GM12878 (cell line): ENCODE measurements at regions not wholly inside any gene's neighbourhood (a gene's known extent, or its start where the extent isn't known, plus 50 kb on each side); places are given as distances from the start of the nearest gene placed in this dataset.

Experiments
- ATAC-seq: fragments of 200-7000 bp; cut with Tn5 transposase; 3 replicates; pipeline ENCODE4 v1.9.1; 2020; ENCODE audit warnings: mild to moderate bottlenecking, moderate library complexity
- BruUV-seq: library from RNA; stranded (reverse); fragments of 400-500 nt; replicated peaks from 2 replicates; lab custom pipeline; 2021; lab: Mats Ljungman, UMichigan
- CTCF ChIA-PET: fragments of 300-600 bp; sonication (Branson Sonifier 250); formaldehyde crosslinking; extraction: SDS; loops from one replicate; lab custom pipeline; 2021; ENCODE audit warnings: inconsistent platforms; lab: Yijun Ruan, JAX
- POLR2A ChIA-PET: fragments of 350-600 bp; formaldehyde crosslinking; extraction: SDS; loops from one replicate; lab custom pipeline; 2021; ENCODE audit warnings: inconsistent platforms; lab: Charles Lee
- RAD21 ChIA-PET: fragments of 300-600 bp; sonication (Branson Sonifier 250); formaldehyde crosslinking; loops from one replicate; lab custom pipeline; 2023; ENCODE audit warnings: antibody characterized with exemption; ENCODE audit not compliant: unreplicated experiment; lab: Charles Lee
- SMC1A ChIA-PET: fragments of 300-600 bp; sonication (Branson Sonifier 250); formaldehyde crosslinking; loops from one replicate; lab custom pipeline; 2023; ENCODE audit not compliant: unreplicated experiment, uncharacterized antibody; lab: Charles Lee
- DNase-seq: peaks from one replicate; pipeline ENCODE4 v3.0.0-alpha.2; 2011; ENCODE audit warnings: low read depth, low spot score
- FAIRE-seq: peaks from 3 replicates; lab custom pipeline; 2011; peaks lifted over from hg19 to GRCh38; lab: Jason Lieb, UNC
- H2AFZ ChIP-seq: 2 replicates; pipeline ENCODE4 v1.6.0; 2011; ENCODE audit warnings: low read depth, low read length, control low read depth; ENCODE audit not compliant: control insufficient read depth
- H3K27ac ChIP-seq: 2 replicates; pipeline ENCODE4 v1.5.1; 2011; ENCODE audit warnings: control low read depth; ENCODE audit not compliant: control insufficient read depth, insufficient read depth
- H3K27me3 ChIP-seq, 2 experiments: replicated peaks in 1 of 2; 2 replicates each; pipeline versions ENCODE4 v1.6.0 to v1.6.1; 2011; ENCODE audit warnings: low read length in 1 of 2; ENCODE audit not compliant: control insufficient read depth in 2 of 2, insufficient read depth in 2 of 2
- H3K36me3 ChIP-seq, 2 experiments: 2 replicates each; pipeline ENCODE4 v1.5.1; 2011; ENCODE audit warnings: low read length in 1 of 2; ENCODE audit not compliant: control insufficient read depth in 2 of 2, insufficient read depth in 2 of 2
- H3K4me1 ChIP-seq: 2 replicates; pipeline ENCODE4 v1.6.1; 2011; ENCODE audit warnings: mild to moderate bottlenecking, low read length, moderate library complexity, mixed read lengths; ENCODE audit not compliant: control insufficient read depth, insufficient read depth
- H3K4me2 ChIP-seq: 2 replicates; pipeline ENCODE4 v1.6.0; 2011; ENCODE audit warnings: control low read depth; ENCODE audit not compliant: control insufficient read depth, insufficient read depth
- H3K4me3 ChIP-seq: fragments of 200-600 bp; sonication (generic); 2 replicates; pipeline ENCODE4 v1.5.1; 2016
- H3K79me2 ChIP-seq: 2 replicates; pipeline ENCODE4 v1.6.0; 2011; ENCODE audit warnings: low read length; ENCODE audit not compliant: control insufficient read depth, insufficient read depth
- H3K9ac ChIP-seq: 2 replicates; pipeline ENCODE4 v1.8.0; 2011; ENCODE audit warnings: low read length, control low read depth, mixed read lengths; ENCODE audit not compliant: control insufficient read depth, insufficient read depth
- H3K9me3 ChIP-seq: replicated peaks from 3 replicates; pipeline ENCODE4 v1.5.1; 2011; ENCODE audit warnings: mild to moderate bottlenecking, low read length; ENCODE audit not compliant: control insufficient read depth, insufficient read depth
- H4K20me1 ChIP-seq: 2 replicates; pipeline ENCODE4 v1.6.0; 2011; ENCODE audit not compliant: control insufficient read depth, insufficient read depth
- BCLAF1 ChIP-seq: fragments of 450-650 bp; IDR thresholded peaks from 2 replicates; pipeline ENCODE4 v1.6.1; 2017; ENCODE audit warnings: antibody characterized with exemption, mild to moderate bottlenecking, moderate library complexity
- BMI1 ChIP-seq: fragments of 450-650 bp; IDR thresholded peaks from 2 replicates; pipeline ENCODE4 v1.6.1; 2016; ENCODE audit warnings: mild to moderate bottlenecking, moderate library complexity, borderline replicate concordance
- CEBPB ChIP-seq, 2 experiments: fragments of 150-350 bp in 1 of 2; IDR thresholded peaks; 2 replicates each; pipeline ENCODE4 v1.6.1; 2012 to 2014; ENCODE audit warnings: low read depth in 2 of 2, low read length in 2 of 2, borderline replicate concordance in 1 of 2, inconsistent platforms in 1 of 2
- CTCF ChIP-seq, 3 experiments: IDR thresholded peaks in 2 of 3; conservative IDR thresholded peaks in 1 of 3; 2 replicates each; pipeline ENCODE4 v1.5.1; 2011; ENCODE audit warnings: low read depth in 3 of 3, low read length in 3 of 3, mild to moderate bottlenecking in 3 of 3, control low read depth in 2 of 3, moderate library complexity in 2 of 3, inconsistent platforms in 1 of 3, mixed read lengths in 1 of 3; ENCODE audit not compliant: control insufficient read depth in 2 of 3, insufficient read depth in 1 of 3; ENCODE audit errors: extremely low read depth in 1 of 3
- DPF2 ChIP-seq: fragments of 450-650 bp; IDR thresholded peaks from 2 replicates; pipeline ENCODE4 v1.6.1; 2017; ENCODE audit warnings: mild to moderate bottlenecking
- ETV6 ChIP-seq, 2 experiments: fragments of 450-650 bp in 1 of 2; IDR thresholded peaks in 1 of 2; conservative IDR thresholded peaks in 1 of 2; 2 replicates each; pipeline ENCODE4 v1.6.1; 2014; ENCODE audit warnings: antibody characterized with exemption in 1 of 2, borderline replicate concordance in 1 of 2, low read depth in 1 of 2, mild to moderate bottlenecking in 1 of 2, moderate library complexity in 1 of 2
- FOXK2 ChIP-seq: fragments of 450-650 bp; IDR thresholded peaks from 2 replicates; pipeline ENCODE4 v1.6.1; 2017; ENCODE audit warnings: mild to moderate bottlenecking, moderate library complexity
- IRF5 ChIP-seq: fragments of 450-650 bp; IDR thresholded peaks from 2 replicates; pipeline ENCODE4 v1.6.1; 2017; ENCODE audit warnings: borderline replicate concordance
- MTA2 ChIP-seq: fragments of 450-650 bp; IDR thresholded peaks from 2 replicates; pipeline ENCODE4 v1.6.1; 2016; ENCODE audit warnings: low read depth, mild to moderate bottlenecking, moderate library complexity
- NFYA ChIP-seq: IDR thresholded peaks from 2 replicates; pipeline ENCODE4 v1.6.1; 2011; ENCODE audit warnings: low read depth, mild to moderate bottlenecking, low read length, improper control_type of control experiment, borderline replicate concordance
- PML ChIP-seq: IDR thresholded peaks from 2 replicates; pipeline ENCODE4 v1.6.1; 2012; ENCODE audit warnings: low read length, inconsistent platforms
- POLR2A ChIP-seq: IDR thresholded peaks from 2 replicates; pipeline ENCODE4 v1.6.1; 2011; ENCODE audit warnings: low read depth, mild to moderate bottlenecking, low read length
- RB1 ChIP-seq: fragments of 450-650 bp; formaldehyde crosslinking; IDR thresholded peaks from 2 replicates; pipeline ENCODE4 v1.6.1; 2017; ENCODE audit warnings: mild to moderate bottlenecking, borderline replicate concordance
- RCOR1 ChIP-seq: conservative IDR thresholded peaks from 2 replicates; pipeline ENCODE4 v1.6.1; 2012; ENCODE audit warnings: low read depth, low read length, improper control_type of control experiment
- RUNX3 ChIP-seq: IDR thresholded peaks from 2 replicates; pipeline ENCODE4 v1.6.1; 2012; ENCODE audit warnings: low read length, inconsistent platforms
- SMARCA5 ChIP-seq: fragments of 450-650 bp; IDR thresholded peaks from 2 replicates; pipeline ENCODE4 v1.6.1; 2017; ENCODE audit warnings: mild to moderate bottlenecking
- STAT1 ChIP-seq: fragments of 450-650 bp; conservative IDR thresholded peaks from 2 replicates; pipeline ENCODE4 v1.6.1; 2014; ENCODE audit warnings: antibody characterized with exemption, mild to moderate bottlenecking
- STAT3 ChIP-seq: IDR thresholded peaks from 2 replicates; pipeline ENCODE4 v1.6.1; 2011; ENCODE audit warnings: low read depth, low read length, improper control_type of control experiment
- SUPT20H ChIP-seq: IDR thresholded peaks from 2 replicates; pipeline ENCODE4 v1.6.1; 2011; ENCODE audit warnings: low read depth, mild to moderate bottlenecking, low read length, moderate library complexity, borderline replicate concordance; ENCODE audit not compliant: control insufficient read depth
- YBX1 ChIP-seq: fragments of 450-650 bp; IDR thresholded peaks from 2 replicates; pipeline ENCODE4 v1.6.1; 2016; ENCODE audit warnings: antibody characterized with exemption
- WGBS: methylation state at CpG from one replicate; pipeline ENCODE4 v1.1.6; 2016; ENCODE audit warnings: low lambda C conversion rate; ENCODE audit not compliant: insufficient replicate concordance, insufficient coverage; ENCODE audit errors: missing lambda C conversion rate; 5-methylcytosine and 5-hydroxymethylcytosine counted together
- in situ Hi-C: fragments of 300-500 bp; cut with MboI; formaldehyde crosslinking; loops from 9 replicates; pipeline ENCODE4 v1.14.3; 2018; ENCODE audit warnings: mixed read lengths
- intact Hi-C: fragments of 100-400 bp; cut with micrococcal nuclease; formaldehyde crosslinking; loops from one replicate; pipeline ENCODE4 v1.14.2; 2022; ENCODE audit not compliant: unreplicated experiment

GRCh38 chr6:22457996-22458395 is 111.4 kb upstream of the HDGFL1 start (continued):
- TF ChIP-seq SUPT20H (no peak), STAT3 (no peak), POLR2A (no peak)

- no peak for FAIRE-seq
- SMC1A ChIA-PET = interaction anchor here (1.0 to 1.3 kb wide), 2 partner anchors 52 to 94 kb away, joined by 3 to 4 read pairs; no protein-coding TSS in a partner anchor
- TF ChIP-seq PML (no peak), NFYA (no peak), SMARCA5 (no peak), CEBPB (IDR thresholded peaks at IDR 0.05; ENCODE audit: borderline replicate concordance in 1 of 2, low read depth in 2 of 2, low read length in 2 of 2) (no peak), CTCF (IDR thresholded peaks at IDR 0.05 in 2 of 3, conservative IDR thresholded peaks at IDR 0.05 in 1 of 3; ENCODE audit: control insufficient read depth in 2 of 3, extremely low read depth in 1 of 3, insufficient read depth in 1 of 3, low read depth in 3 of 3, low read length in 3 of 3) (no peak), FOXK2 (no peak), STAT1 (no peak), RUNX3 (no peak), RCOR1 (no peak), MTA2 (no peak), DPF2 (no peak), BMI1 (no peak), BCLAF1 (no peak), IRF5 (no peak), ETV6 (conservative IDR thresholded peaks at IDR 0.05 in 1 of 2, IDR thresholded peaks at IDR 0.05 in 1 of 2; ENCODE audit: borderline replicate concordance in 1 of 2, low read depth in 1 of 2) (no peak), YBX1 (no peak), RB1 (no peak)
Observed at GRCh38 chr6:22466665-22467245, 102.6 kb upstream of the HDGFL1 start.

More at GRCh38 chr6:22466665-22467245, 102.6 kb upstream of the HDGFL1 start:
- 56% methylated on average over 4 of the region's 4 CpGs for WGBS
- no peak overlapping the region for H3K4me3 ChIP-seq
- H2AFZ ChIP-seq = no peak overlapping the region
- no TSS peak for BruUV-seq
- ChIA-PET RAD21 (no interaction called here), POLR2A (no interaction called here), CTCF (no interaction called here)
- H3K4me2 ChIP-seq = no peak overlapping the region
- DNase-seq (no peak), ATAC-seq (no peak)
- H3K4me1 ChIP-seq = peaks cover 13% of the 10 kb centered on the region
- H3K79me2 ChIP-seq = no peaks in the 10 kb centered on the region
- H3K36me3 ChIP-seq = no peaks in the 10 kb centered on the region
- H3K9ac ChIP-seq = no peak overlapping the region
- no peak overlapping the region for H3K27ac ChIP-seq
- no peaks in the 10 kb centered on the region for H3K27me3 ChIP-seq
- H3K9me3 ChIP-seq = no peaks in the 10 kb centered on the region; the same call in 2 of the 3 replicates
- in situ Hi-C loops = no loop called here
- intact Hi-C loops = no loop called here
- H4K20me1 ChIP-seq = no peaks in the 10 kb centered on the region
